ENCODE measurements at regions not wholly inside any gene's neighbourhood (a gene's known extent, or its start where the extent isn't known, plus 50 kb on each side); places are given as distances from the start of the nearest gene placed in this dataset.

GRCh38 chr5:164058621-164059020, 553.2 kb downstream of the MAT2B start:
- H3K4me3 ChIP-seq (ENCODE audit: low read depth, low read length) = no peak overlapping the region
- no peak for TF ChIP-seq CTCF (IDR thresholded peaks at IDR 0.05; ENCODE audit: borderline replicate concordance, insufficient read depth, low read depth, low read length)

- H3K4me3 ChIP-seq (ENCODE audit: low read depth, low read length) = no peak overlapping the region
- TF ChIP-seq CTCF (IDR thresholded peaks at IDR 0.05; ENCODE audit: borderline replicate concordance, insufficient read depth, low read depth, low read length) = no peak
These were observed 554.1 kb downstream of the MAT2B start for GRCh38 chr5:164059471-164059870.

- TF ChIP-seq CTCF (IDR thresholded peaks at IDR 0.05; ENCODE audit: borderline replicate concordance, insufficient read depth, low read depth, low read length) = no peak
- no peak overlapping the region for H3K4me3 ChIP-seq (ENCODE audit: low read depth, low read length)
These were observed 555.5 kb downstream of the MAT2B start for GRCh38 chr5:164060786-164061355.

GRCh38 chr5:164062304-164062703, 556.9 kb downstream of the MAT2B start:
- H3K4me3 ChIP-seq (ENCODE audit: low read depth, low read length) = no peak overlapping the region
- no peak for TF ChIP-seq CTCF (IDR thresholded peaks at IDR 0.05; ENCODE audit: borderline replicate concordance, insufficient read depth, low read depth, low read length)

GRCh38 chr5:164065266-164065665, 559.8 kb downstream of the MAT2B start:
- no peak for TF ChIP-seq CTCF (IDR thresholded peaks at IDR 0.05; ENCODE audit: borderline replicate concordance, insufficient read depth, low read depth, low read length)
- H3K4me3 ChIP-seq (ENCODE audit: low read depth, low read length) = no peak overlapping the region

GRCh38 chr5:164071671-164072070, 566.3 kb downstream of the MAT2B start:
- TF ChIP-seq CTCF (IDR thresholded peaks at IDR 0.05; ENCODE audit: borderline replicate concordance, insufficient read depth, low read depth, low read length) = no peak
- H3K4me3 ChIP-seq (ENCODE audit: low read depth, low read length) = no peak overlapping the region

- no peak overlapping the region for H3K4me3 ChIP-seq (ENCODE audit: low read depth, low read length)
- no peak for TF ChIP-seq CTCF (IDR thresholded peaks at IDR 0.05; ENCODE audit: borderline replicate concordance, insufficient read depth, low read depth, low read length)
These were observed 567.7 kb downstream of the MAT2B start for GRCh38 chr5:164073081-164073480.

All from GM12875 (cell line).